CD4-positive, CD25-positive, alpha-beta regulatory T cell (primary cell): ENCODE measurements at regions not wholly inside any gene's neighbourhood (a gene's known extent, or its start where the extent isn't known, plus 50 kb on each side); places are given as distances from the start of the nearest gene placed in this dataset.

Experiments
- ATAC-seq, 2 donors: fragments of 150-1000 bp; cut with Tn5 transposase; one replicate each; pipeline ENCODE4 v1.10.0; 2021; ENCODE audit warnings: low read depth in 2 of 2, moderate number of reproducible peaks in 2 of 2, moderate library complexity in 1 of 2
- DNase-seq, 3 donors: peaks; one replicate each; pipeline versions ENCODE4 v3.0.0 to v3.0.0-alpha.2; 2012 to 2022; ENCODE audit warnings: mixed read lengths in 1 of 3
- H3K27ac ChIP-seq: one replicate; pipeline ENCODE4 v1.7.0; 2013; ENCODE audit warnings: mild to moderate bottlenecking, low read length; ENCODE audit not compliant: insufficient read depth, poor library complexity, severe bottlenecking
- H3K27me3 ChIP-seq: one replicate; pipeline ENCODE4 v1.7.0; 2013; ENCODE audit warnings: low read length; ENCODE audit not compliant: control insufficient read depth, insufficient read depth
- H3K36me3 ChIP-seq: one replicate; pipeline ENCODE4 v1.7.0; 2013; ENCODE audit warnings: mild to moderate bottlenecking, low read length, moderate library complexity; ENCODE audit not compliant: control insufficient read depth, insufficient read depth
- H3K4me1 ChIP-seq: 2 replicates; pipeline ENCODE4 v1.7.0; 2013; ENCODE audit warnings: mild to moderate bottlenecking, low read length; ENCODE audit not compliant: insufficient read depth, control insufficient read depth, poor library complexity, severe bottlenecking
- H3K4me3 ChIP-seq: one replicate; pipeline ENCODE4 v1.7.0; 2013; ENCODE audit warnings: low read depth, mild to moderate bottlenecking, low read length, moderate library complexity
- H3K9me3 ChIP-seq, 2 experiments: 1 replicate in 1 of 2; 2 replicates in 1 of 2; pipeline ENCODE4 v1.7.0; 2013; ENCODE audit warnings: low read length in 2 of 2, mild to moderate bottlenecking in 1 of 2, moderate library complexity in 1 of 2; ENCODE audit not compliant: control insufficient read depth in 2 of 2
- H3K27ac Mint-ChIP-seq, 3 donors: one replicate each; pipeline ENCODE4 v1.8.0; 2020 to 2022; ENCODE audit warnings: mild to moderate bottlenecking in 3 of 3, mixed read lengths in 3 of 3, moderate library complexity in 2 of 3
- H3K27me3 Mint-ChIP-seq: one replicate; pipeline ENCODE4 v1.8.0; 2022; ENCODE audit warnings: mild to moderate bottlenecking, mixed read lengths
- H3K36me3 Mint-ChIP-seq: one replicate; pipeline ENCODE4 v1.8.0; 2020; ENCODE audit warnings: mixed read lengths
- H3K4me1 Mint-ChIP-seq, 4 donors: one replicate each; pipeline ENCODE4 v1.8.0; 2020 to 2022; ENCODE audit warnings: mixed read lengths in 4 of 4, mild to moderate bottlenecking in 1 of 4
- H3K4me3 Mint-ChIP-seq, 4 donors: one replicate each; pipeline ENCODE4 v1.8.0; 2020 to 2022; ENCODE audit warnings: mild to moderate bottlenecking in 4 of 4, mixed read lengths in 4 of 4, moderate library complexity in 3 of 4
- H3K9me3 Mint-ChIP-seq, 7 donors: one replicate each; pipeline ENCODE4 v1.8.0; 2020 to 2022; ENCODE audit warnings: mixed read lengths in 7 of 7, mild to moderate bottlenecking in 3 of 7, moderate library complexity in 2 of 7

DNA sequence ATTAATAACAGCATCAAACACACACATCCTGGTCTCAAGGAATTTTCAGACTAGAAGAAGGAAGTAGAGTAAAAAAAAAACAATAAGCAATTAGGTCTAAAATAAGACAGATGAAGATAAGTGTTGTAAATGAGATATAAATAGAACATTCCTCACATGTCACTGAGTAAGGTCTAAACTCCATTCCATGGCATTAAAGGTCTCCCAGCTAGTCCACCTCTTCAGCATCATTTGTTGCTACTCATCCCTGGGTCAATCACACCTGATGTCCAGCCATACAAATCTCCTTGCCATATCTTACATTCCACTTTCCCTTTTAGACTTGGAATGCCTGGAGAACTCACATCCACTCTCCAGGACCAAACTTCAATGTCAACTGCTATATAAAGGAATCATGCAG, 214.1 kb upstream of the KLF4 start:
- Mint-ChIP-seq H3K9me3 (peaks cover 0 to 3% (median 0%) of the 10 kb centered on the region in 7 donors), H3K4me1 (no peaks in the 10 kb centered on the region), H3K4me3 (no peak overlapping the region), H3K27me3 (no peaks in the 10 kb centered on the region), H3K36me3 (no peaks in the 10 kb centered on the region), H3K27ac (no peak overlapping the region)
- H3K27me3 ChIP-seq: no peaks in the 10 kb centered on the region
- ATAC-seq: no peak
- H3K4me3 ChIP-seq: no peak overlapping the region
- no peak overlapping the region for H3K27ac ChIP-seq
- no peaks in the 10 kb centered on the region for H3K36me3 ChIP-seq
- DNase-seq: no peak
- no peaks in the 10 kb centered on the region for H3K4me1 ChIP-seq
- H3K9me3 ChIP-seq: no peaks in the 10 kb centered on the region

DNA sequence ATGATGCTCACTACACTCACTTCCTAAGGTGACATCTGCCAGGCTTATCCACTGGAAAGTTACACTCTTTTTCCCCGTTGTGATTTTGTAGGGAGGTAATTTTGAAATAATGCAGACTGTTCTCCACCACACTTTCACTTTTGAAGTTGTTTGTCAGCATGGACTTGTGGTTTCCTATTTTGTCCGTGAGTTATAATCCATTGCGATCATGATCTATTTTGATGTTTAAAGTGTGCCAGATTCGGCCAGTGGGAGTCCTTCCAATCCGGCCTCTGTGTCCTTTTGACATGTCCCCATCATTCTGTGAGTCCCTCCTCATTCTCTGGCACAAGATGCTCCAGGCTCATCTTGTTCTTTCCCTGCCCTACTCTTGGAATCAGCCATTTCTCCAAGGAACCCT, 211.3 kb upstream of the KLF4 start:
- Histone ChIP-seq H3K36me3 (no peaks in the 10 kb centered on the region), H3K27ac (no peak overlapping the region), H3K9me3 (no peaks in the 10 kb centered on the region), H3K27me3 (no peaks in the 10 kb centered on the region), H3K4me1 (no peaks in the 10 kb centered on the region), H3K4me3 (no peak overlapping the region)
- Mint-ChIP-seq H3K4me3 (no peak overlapping the region), H3K4me1 (no peaks in the 10 kb centered on the region), H3K9me3 (peaks cover 0 to 5% (median 0%) of the 10 kb centered on the region in 7 donors), H3K36me3 (no peaks in the 10 kb centered on the region), H3K27me3 (no peaks in the 10 kb centered on the region), H3K27ac (no peak overlapping the region)
- ATAC-seq: no peak
- DNase-seq: no peak

GRCh38 chr9:107699231-107699630, 209.7 kb upstream of the KLF4 start:
- Mint-ChIP-seq H3K27ac (no peak overlapping the region), H3K36me3 (no peaks in the 10 kb centered on the region), H3K4me3 (no peak overlapping the region), H3K27me3 (no peaks in the 10 kb centered on the region), H3K4me1 (no peaks in the 10 kb centered on the region), H3K9me3 (peaks cover 0 to 5% (median 0%) of the 10 kb centered on the region in 7 donors)
- Histone ChIP-seq H3K36me3 (no peaks in the 10 kb centered on the region), H3K4me3 (no peak overlapping the region), H3K27me3 (no peaks in the 10 kb centered on the region), H3K27ac (no peak overlapping the region), H3K9me3 (no peaks in the 10 kb centered on the region), H3K4me1 (no peaks in the 10 kb centered on the region)
- no peak for ATAC-seq
- no peak for DNase-seq

- H3K4me1 ChIP-seq: no peaks in the 10 kb centered on the region
- no peaks in the 10 kb centered on the region for H3K36me3 Mint-ChIP-seq
- no peak overlapping the region for H3K27ac Mint-ChIP-seq
These were observed 209.2 kb upstream of the KLF4 start for GRCh38 chr9:107698779-107699178.

DNA sequence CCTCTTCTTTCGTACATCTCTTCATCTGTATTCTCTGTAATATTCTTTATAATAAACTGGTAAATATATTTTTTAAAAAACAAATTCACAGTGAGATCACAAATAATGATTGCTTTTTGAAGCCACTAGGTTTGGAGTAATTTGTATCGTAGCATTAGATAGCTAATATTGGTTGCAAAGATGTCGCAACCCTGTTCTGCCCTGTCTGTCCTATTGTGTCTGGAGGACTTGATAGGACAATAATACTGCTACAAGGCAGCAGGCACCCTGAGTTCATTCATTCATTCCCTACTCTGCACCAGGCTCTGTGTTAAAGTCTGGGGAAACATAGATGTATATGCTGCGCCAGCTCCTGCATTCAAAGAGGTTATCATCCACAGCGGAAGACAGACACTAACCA, 206.7 kb upstream of the KLF4 start:
- H3K4me3 Mint-ChIP-seq: no peak overlapping the region
- H3K27ac Mint-ChIP-seq: no peak overlapping the region
- no peaks in the 10 kb centered on the region for H3K36me3 ChIP-seq
- DNase-seq (no peak), ATAC-seq (no peak)
- peaks cover 0 to 3% (median 0%) of the 10 kb centered on the region in 7 donors for H3K9me3 Mint-ChIP-seq
- no peaks in the 10 kb centered on the region for H3K27me3 ChIP-seq
- H3K36me3 Mint-ChIP-seq: no peaks in the 10 kb centered on the region
- H3K9me3 ChIP-seq: no peaks in the 10 kb centered on the region
- H3K27me3 Mint-ChIP-seq: no peaks in the 10 kb centered on the region
- no peaks in the 10 kb centered on the region for H3K4me1 ChIP-seq
- no peak overlapping the region for H3K4me3 ChIP-seq
- no peak overlapping the region for H3K27ac ChIP-seq
- no peaks in the 10 kb centered on the region for H3K4me1 Mint-ChIP-seq

More at GRCh38 chr9:107698779-107699178, 209.2 kb upstream of the KLF4 start:
- H3K9me3 Mint-ChIP-seq: peaks cover 0 to 5% (median 0%) of the 10 kb centered on the region in 7 donors
- no peaks in the 10 kb centered on the region for H3K4me1 Mint-ChIP-seq
- no peak overlapping the region for H3K4me3 Mint-ChIP-seq
- Histone ChIP-seq H3K27me3 (no peaks in the 10 kb centered on the region), H3K27ac (no peak overlapping the region), H3K36me3 (no peaks in the 10 kb centered on the region), H3K9me3 (no peaks in the 10 kb centered on the region), H3K4me3 (no peak overlapping the region)
- ATAC-seq (no peak), DNase-seq (no peak)
- no peaks in the 10 kb centered on the region for H3K27me3 Mint-ChIP-seq

DNA sequence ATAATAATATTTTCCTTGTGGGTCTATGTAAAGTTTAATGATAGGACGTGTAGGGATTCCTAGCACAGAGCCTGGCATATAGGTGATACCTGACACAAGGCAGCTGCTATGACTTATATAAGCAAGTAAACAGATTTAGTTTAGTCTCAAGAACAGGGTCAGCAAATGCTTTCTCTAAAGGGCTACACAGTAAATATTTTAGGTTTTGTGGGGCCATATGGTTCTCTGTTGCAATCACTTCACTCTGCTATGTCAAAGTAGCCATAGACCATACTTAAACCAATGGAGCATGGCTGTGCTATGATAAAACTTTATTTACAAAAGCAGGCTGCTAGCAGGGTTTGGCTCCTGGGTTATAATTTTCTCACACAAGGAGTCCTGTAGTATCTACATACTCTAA, 204.8 kb upstream of the KLF4 start:
- H3K27ac ChIP-seq: no peak overlapping the region
- H3K9me3 Mint-ChIP-seq: peaks cover 0 to 4% (median 0%) of the 10 kb centered on the region in 7 donors

DNA sequence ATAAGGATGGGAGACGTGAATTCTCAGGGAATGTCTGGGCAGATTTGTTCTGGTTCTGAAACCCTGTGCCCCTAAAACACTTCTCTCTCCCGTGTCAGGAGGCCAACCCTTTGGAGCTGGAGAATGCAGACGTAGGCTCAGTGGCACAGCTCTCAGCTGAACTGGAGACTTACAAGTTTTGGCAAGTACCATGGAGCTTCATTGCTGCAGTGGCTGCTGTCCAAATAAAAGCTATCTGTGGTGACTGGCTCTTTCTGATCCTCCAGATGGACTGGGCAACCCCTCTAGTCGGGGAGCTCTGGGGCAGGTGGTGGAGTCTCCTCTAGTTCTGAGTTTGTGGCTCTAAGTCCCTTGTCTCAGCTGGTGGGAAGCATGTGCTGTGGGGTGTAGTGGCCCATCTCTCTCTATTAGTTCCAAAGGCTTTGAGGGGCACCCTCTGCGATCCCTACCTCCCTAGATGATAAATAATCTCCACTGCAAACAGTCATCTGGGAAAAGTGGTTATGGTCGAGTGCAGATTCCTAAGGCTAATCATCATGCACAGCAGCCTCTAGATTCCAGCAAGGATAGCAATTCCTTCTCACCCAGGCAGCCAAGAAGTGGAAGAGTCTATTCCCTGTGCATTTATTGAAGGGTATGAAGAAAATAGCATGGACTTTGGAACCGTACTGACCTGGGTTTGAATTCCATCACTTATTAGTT, 204.2 kb upstream of the KLF4 start:
- Histone ChIP-seq H3K4me3 (no peak overlapping the region), H3K9me3 (no peaks in the 10 kb centered on the region), H3K27me3 (no peaks in the 10 kb centered on the region), H3K4me1 (no peaks in the 10 kb centered on the region), H3K27ac (no peak overlapping the region), H3K36me3 (no peaks in the 10 kb centered on the region)
- ATAC-seq: no peak
- H3K36me3 Mint-ChIP-seq: no peaks in the 10 kb centered on the region
- peak overlapping the region in 1 of 3 donors; percentile 82 for H3K27ac Mint-ChIP-seq
- no peaks in the 10 kb centered on the region for H3K4me1 Mint-ChIP-seq
- DNase-seq: no peak
- no peaks in the 10 kb centered on the region for H3K27me3 Mint-ChIP-seq
- no peak overlapping the region for H3K4me3 Mint-ChIP-seq
- peaks cover 0 to 4% (median 2%) of the 10 kb centered on the region in 7 donors for H3K9me3 Mint-ChIP-seq

More for the DNA sequence above, 204.8 kb upstream of the KLF4 start:
- H3K36me3 Mint-ChIP-seq: no peaks in the 10 kb centered on the region
- H3K27ac Mint-ChIP-seq: no peak overlapping the region
- DNase-seq (no peak), ATAC-seq (no peak)
- Histone ChIP-seq H3K9me3 (no peaks in the 10 kb centered on the region), H3K36me3 (no peaks in the 10 kb centered on the region), H3K4me1 (no peaks in the 10 kb centered on the region), H3K27me3 (no peaks in the 10 kb centered on the region), H3K4me3 (no peak overlapping the region)
- no peaks in the 10 kb centered on the region for H3K27me3 Mint-ChIP-seq
- no peak overlapping the region for H3K4me3 Mint-ChIP-seq
- no peaks in the 10 kb centered on the region for H3K4me1 Mint-ChIP-seq

DNA sequence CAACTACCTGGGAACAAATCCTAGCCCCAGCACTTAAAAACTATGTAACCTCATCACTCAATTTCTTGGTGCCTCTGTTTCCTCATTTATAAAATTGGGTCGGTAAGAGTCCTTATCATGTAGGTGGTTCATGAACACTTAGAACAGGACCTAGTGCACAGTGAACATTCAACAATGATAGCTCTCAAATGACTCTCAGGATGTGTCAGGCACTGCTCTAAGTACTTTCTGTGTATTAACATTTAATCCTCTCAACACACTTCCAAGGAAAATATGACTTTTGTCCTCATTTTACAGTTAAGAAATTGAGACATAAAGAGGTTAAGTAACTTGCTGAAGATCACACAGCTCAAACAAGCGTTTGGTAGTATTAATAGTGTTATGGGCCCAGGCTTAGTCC, 202.1 kb upstream of the KLF4 start:
- peaks cover 0 to 3% (median 1%) of the 10 kb centered on the region in 7 donors for H3K9me3 Mint-ChIP-seq
- Histone ChIP-seq H3K36me3 (no peaks in the 10 kb centered on the region), H3K9me3 (no peaks in the 10 kb centered on the region), H3K4me1 (no peaks in the 10 kb centered on the region), H3K27ac (no peak overlapping the region), H3K27me3 (no peaks in the 10 kb centered on the region), H3K4me3 (no peak overlapping the region)
- H3K4me3 Mint-ChIP-seq: no peak overlapping the region
- no peak for ATAC-seq
- no peaks in the 10 kb centered on the region for H3K27me3 Mint-ChIP-seq
- DNase-seq: no peak
- H3K27ac Mint-ChIP-seq: no peak overlapping the region
- peaks cover 3% of the 10 kb centered on the region for H3K36me3 Mint-ChIP-seq
- no peaks in the 10 kb centered on the region for H3K4me1 Mint-ChIP-seq
